Osteocyte (in vitro differentiated cells): ENCODE measurements at regions not wholly inside any gene's neighbourhood (a gene's known extent, or its start where the extent isn't known, plus 50 kb on each side); places are given as distances from the start of the nearest gene placed in this dataset.

ENCODE experiments used
- DNase-seq: peaks from one replicate; pipeline ENCODE4 v3.0.0; 2021; ENCODE audit warnings: mixed read lengths; ENCODE audit not compliant: unreplicated experiment; ENCODE audit errors: extremely low spot score
- H3K27ac Mint-ChIP-seq: one replicate; pipeline ENCODE4 v1.8.0; 2021; ENCODE audit warnings: mild to moderate bottlenecking, mixed read lengths; ENCODE audit not compliant: unreplicated experiment
- H3K27me3 Mint-ChIP-seq: one replicate; pipeline ENCODE4 v1.8.0; 2021; ENCODE audit warnings: mixed read lengths; ENCODE audit not compliant: unreplicated experiment
- H3K36me3 Mint-ChIP-seq: one replicate; pipeline ENCODE4 v1.8.0; 2021; ENCODE audit warnings: mixed read lengths; ENCODE audit not compliant: unreplicated experiment
- H3K4me1 Mint-ChIP-seq: one replicate; pipeline ENCODE4 v1.8.0; 2021; ENCODE audit warnings: mixed read lengths; ENCODE audit not compliant: unreplicated experiment
- H3K4me3 Mint-ChIP-seq: one replicate; pipeline ENCODE4 v1.8.0; 2021; ENCODE audit warnings: mild to moderate bottlenecking, moderate library complexity, mixed read lengths; ENCODE audit not compliant: unreplicated experiment
- H3K9me3 Mint-ChIP-seq: one replicate; pipeline ENCODE4 v1.8.0; 2021; ENCODE audit warnings: mixed read lengths; ENCODE audit not compliant: unreplicated experiment
- CTCF ChIP-seq: fragments of 200-600 bp; sonication (generic); IDR thresholded peaks from 2 replicates; pipeline ENCODE4 v1.5.0; 2021; ENCODE audit warnings: antibody characterized with exemption, mild to moderate bottlenecking, moderate library complexity

GRCh38 chr11:97537407-97538150, 1147.8 kb downstream of the JRKL start:
- no peak for DNase-seq
- no peaks in the 10 kb centered on the region for H3K27me3 Mint-ChIP-seq
- H3K27ac Mint-ChIP-seq: no peak overlapping the region
- no peaks in the 10 kb centered on the region for H3K36me3 Mint-ChIP-seq
- peaks cover 4% of the 10 kb centered on the region for H3K9me3 Mint-ChIP-seq
- no peak overlapping the region for H3K4me3 Mint-ChIP-seq
- no peak for TF ChIP-seq CTCF
- no peaks in the 10 kb centered on the region for H3K4me1 Mint-ChIP-seq

DNA sequence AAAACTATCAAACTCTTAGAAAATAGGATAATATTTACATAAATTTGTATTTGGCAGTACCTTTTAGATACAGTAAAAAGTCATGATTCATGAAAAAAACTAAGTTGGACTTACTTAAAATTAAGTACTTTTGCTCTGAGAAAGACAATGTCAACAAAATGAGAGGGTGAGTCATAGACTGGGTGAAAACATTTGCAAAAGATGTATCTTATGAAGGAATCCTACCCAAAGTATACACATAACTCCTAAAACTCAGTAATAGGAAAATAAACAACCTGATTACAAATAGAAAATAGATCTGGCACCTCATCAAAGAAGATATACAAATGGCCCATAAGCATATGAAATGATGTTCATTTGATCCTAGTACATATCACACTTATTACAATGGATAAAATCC, 1154.6 kb downstream of the JRKL start:
- no peak for TF ChIP-seq CTCF
- Mint-ChIP-seq H3K36me3 (no peaks in the 10 kb centered on the region), H3K4me1 (no peaks in the 10 kb centered on the region), H3K9me3 (no peaks in the 10 kb centered on the region), H3K27ac (no peak overlapping the region), H3K4me3 (no peak overlapping the region), H3K27me3 (peaks cover 16% of the 10 kb centered on the region)
- no peak for DNase-seq

DNA sequence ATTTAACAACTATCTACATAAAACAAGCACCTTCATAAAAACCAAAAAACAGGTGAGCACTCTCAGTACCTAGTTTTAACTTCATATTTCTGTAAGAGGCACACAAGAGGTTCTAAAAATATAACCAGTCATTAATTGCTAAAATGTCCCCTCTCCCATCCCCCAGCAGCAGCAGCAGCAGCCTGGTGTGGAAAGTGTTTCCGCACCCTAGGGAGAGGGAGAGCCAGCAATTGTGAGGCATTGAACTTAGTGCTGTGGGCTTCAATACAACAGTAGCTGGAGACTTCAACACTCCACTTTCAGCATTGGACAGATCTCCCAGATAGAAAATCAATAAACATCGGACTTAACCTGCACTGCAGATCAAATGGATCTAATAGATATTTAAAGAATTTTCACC, 1158.5 kb downstream of the JRKL start:
- no peak overlapping the region for H3K4me3 Mint-ChIP-seq
- no peak overlapping the region for H3K27ac Mint-ChIP-seq
- TF ChIP-seq CTCF: no peak

GRCh38 chr11:97557399-97557798, 1167.6 kb downstream of the JRKL start:
- peak; percentile 32 for TF ChIP-seq CTCF
- no peak for DNase-seq
- H3K4me3 Mint-ChIP-seq: no peak overlapping the region
- H3K36me3 Mint-ChIP-seq: no peaks in the 10 kb centered on the region
- H3K4me1 Mint-ChIP-seq: no peaks in the 10 kb centered on the region
- no peaks in the 10 kb centered on the region for H3K9me3 Mint-ChIP-seq
- H3K27me3 Mint-ChIP-seq: peaks cover 43% of the 10 kb centered on the region
- H3K27ac Mint-ChIP-seq: no peak overlapping the region

More for the DNA sequence above, 1158.5 kb downstream of the JRKL start:
- Mint-ChIP-seq H3K27me3 (peaks cover 24% of the 10 kb centered on the region), H3K9me3 (no peaks in the 10 kb centered on the region), H3K4me1 (no peaks in the 10 kb centered on the region), H3K36me3 (no peaks in the 10 kb centered on the region)
- no peak for DNase-seq

GRCh38 chr11:97567801-97568200, 1178.0 kb downstream of the JRKL start:
- no peak for DNase-seq
- TF ChIP-seq CTCF: no peak
- peaks cover 15% of the 10 kb centered on the region for H3K9me3 Mint-ChIP-seq
- no peaks in the 10 kb centered on the region for H3K36me3 Mint-ChIP-seq
- H3K27ac Mint-ChIP-seq: no peak overlapping the region
- peaks cover 1% of the 10 kb centered on the region for H3K4me1 Mint-ChIP-seq
- H3K4me3 Mint-ChIP-seq: no peak overlapping the region
- H3K27me3 Mint-ChIP-seq: peaks cover 11% of the 10 kb centered on the region
